ENCODE measurements at regions not wholly inside any gene's neighbourhood (a gene's known extent, or its start where the extent isn't known, plus 50 kb on each side); places are given as distances from the start of the nearest gene placed in this dataset.

DNA sequence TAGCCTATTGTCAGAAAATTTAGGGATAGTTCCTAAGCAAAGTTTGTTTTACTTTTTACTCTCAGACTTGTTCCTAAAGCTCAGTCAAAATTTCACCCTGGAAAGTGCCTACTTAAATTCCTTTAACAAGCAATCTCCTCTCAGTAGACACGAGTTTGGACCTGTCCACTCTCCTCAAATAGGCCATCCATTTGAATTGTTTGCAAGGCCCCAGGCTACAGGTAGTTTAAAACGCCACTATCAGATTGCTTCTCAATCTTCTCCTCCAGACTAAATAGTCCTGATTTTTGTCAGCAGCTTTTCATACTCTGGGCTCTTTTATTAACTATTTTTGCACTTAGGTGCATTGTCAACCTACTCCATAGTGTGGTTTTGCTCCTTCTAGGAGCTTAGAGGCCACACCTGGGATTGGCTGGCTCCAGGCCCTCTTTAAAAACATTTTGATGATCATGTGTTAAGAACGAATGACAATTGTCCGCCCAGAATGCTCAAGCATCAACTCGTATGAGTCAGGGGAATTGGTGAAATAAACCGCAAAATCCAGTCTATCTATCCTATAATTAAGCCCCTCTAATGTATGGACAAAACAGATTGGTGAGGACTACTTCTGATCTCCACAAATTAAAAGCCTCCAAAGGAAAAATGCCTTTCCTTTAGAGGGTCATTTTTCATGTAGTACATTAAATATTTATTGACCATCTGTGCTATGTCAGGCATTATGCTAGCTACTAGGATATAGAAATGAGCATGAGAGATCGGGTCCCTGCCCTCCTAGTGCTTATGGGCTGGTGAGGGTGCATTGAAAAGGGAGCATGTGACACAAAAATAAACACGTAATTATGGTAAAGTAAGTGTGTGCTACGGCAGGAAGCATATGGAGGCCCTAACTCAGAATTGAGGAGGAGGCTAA, 333.8 kb upstream of the TNP1 start:
- no peak for TF ChIP-seq EZH2phosphoT487 (IDR thresholded peaks at IDR 0.05; ENCODE audit: borderline replicate concordance, low read depth, low read length)
- TF ChIP-seq, protein P1, sequence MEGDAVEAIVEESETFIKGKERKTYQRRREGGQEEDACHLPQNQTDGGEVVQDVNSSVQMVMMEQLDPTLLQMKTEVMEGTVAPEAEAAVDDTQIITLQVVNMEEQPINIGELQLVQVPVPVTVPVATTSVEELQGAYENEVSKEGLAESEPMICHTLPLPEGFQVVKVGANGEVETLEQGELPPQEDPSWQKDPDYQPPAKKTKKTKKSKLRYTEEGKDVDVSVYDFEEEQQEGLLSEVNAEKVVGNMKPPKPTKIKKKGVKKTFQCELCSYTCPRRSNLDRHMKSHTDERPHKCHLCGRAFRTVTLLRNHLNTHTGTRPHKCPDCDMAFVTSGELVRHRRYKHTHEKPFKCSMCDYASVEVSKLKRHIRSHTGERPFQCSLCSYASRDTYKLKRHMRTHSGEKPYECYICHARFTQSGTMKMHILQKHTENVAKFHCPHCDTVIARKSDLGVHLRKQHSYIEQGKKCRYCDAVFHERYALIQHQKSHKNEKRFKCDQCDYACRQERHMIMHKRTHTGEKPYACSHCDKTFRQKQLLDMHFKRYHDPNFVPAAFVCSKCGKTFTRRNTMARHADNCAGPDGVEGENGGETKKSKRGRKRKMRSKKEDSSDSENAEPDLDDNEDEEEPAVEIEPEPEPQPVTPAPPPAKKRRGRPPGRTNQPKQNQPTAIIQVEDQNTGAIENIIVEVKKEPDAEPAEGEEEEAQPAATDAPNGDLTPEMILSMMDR (conservative IDR thresholded peaks at IDR 0.05; ENCODE audit: low read length) = no peak
- no peaks in the 10 kb centered on the region for H4K20me1 ChIP-seq (ENCODE audit: insufficient read depth, low read length)
- no peaks in the 10 kb centered on the region for H3K36me3 ChIP-seq (ENCODE audit: insufficient read depth, low read length)
- no peaks in the 10 kb centered on the region for H3K79me2 ChIP-seq (ENCODE audit: insufficient read depth, low read depth, low read length)
- no peak overlapping the region for H2AFZ ChIP-seq (ENCODE audit: low read length)
- H3K4me1 ChIP-seq (ENCODE audit: insufficient read depth, low read length, poor library complexity, severe bottlenecking) = no peaks in the 10 kb centered on the region
- H3K4me2 ChIP-seq (ENCODE audit: low read length) = no peak overlapping the region
- intact Hi-C loops (cut with micrococcal nuclease; ENCODE audit: unreplicated experiment) = no loop called here
- H3K27ac ChIP-seq (ENCODE audit: low read depth, low read length, poor library complexity, severe bottlenecking) = no peak overlapping the region
- no peaks in the 10 kb centered on the region for H3K9me2 ChIP-seq (ENCODE audit: insufficient read depth, low read length)
- ChIA-PET CTCF (ENCODE audit: unreplicated experiment) (no interaction called here), POLR2A (no interaction called here)
- H3K9me3 ChIP-seq (ENCODE audit: low read length) = no peaks in the 10 kb centered on the region
- DNase-seq (ENCODE audit: low spot score) = no peak
- no TSS peak for BruUV-seq (replicated peaks)
- H3K4me3 ChIP-seq (ENCODE audit: low read depth, low read length, poor library complexity, severe bottlenecking) = no peak overlapping the region

DNA sequence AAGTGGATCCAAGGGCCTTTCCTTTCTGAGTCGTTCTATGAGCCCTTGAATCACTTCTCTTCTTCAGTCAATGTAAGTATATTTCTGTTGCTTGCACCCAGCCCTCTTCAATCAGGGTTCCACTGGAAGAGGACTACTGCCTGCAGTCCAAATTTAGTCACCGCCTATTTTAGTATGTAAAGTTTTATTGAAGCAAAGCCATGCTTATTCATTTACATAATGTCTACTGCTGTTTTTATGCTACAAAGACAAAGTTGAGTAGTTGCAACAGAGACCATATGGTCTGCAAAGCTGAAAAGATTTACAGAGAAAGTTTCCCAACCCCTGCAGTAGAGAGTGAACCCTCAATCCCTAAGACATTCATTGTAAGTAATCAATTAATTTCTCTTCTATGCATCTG, 332.5 kb upstream of the TNP1 start:
- no peak overlapping the region for H2AFZ ChIP-seq (ENCODE audit: low read length)
- CTCF ChIA-PET (ENCODE audit: unreplicated experiment) = no interaction called here
- H3K4me3 ChIP-seq (ENCODE audit: low read depth, low read length, poor library complexity, severe bottlenecking) = no peak overlapping the region
- no peaks in the 10 kb centered on the region for H3K4me1 ChIP-seq (ENCODE audit: insufficient read depth, low read length, poor library complexity, severe bottlenecking)
- no peak overlapping the region for H3K27ac ChIP-seq (ENCODE audit: low read depth, low read length, poor library complexity, severe bottlenecking)
- POLR2A ChIA-PET = no interaction called here
- no TSS peak for BruUV-seq (replicated peaks)
- DNase-seq (ENCODE audit: low spot score) = no peak
- intact Hi-C loops (cut with micrococcal nuclease; ENCODE audit: unreplicated experiment) = no loop called here
- H3K9me3 ChIP-seq (ENCODE audit: low read length) = no peaks in the 10 kb centered on the region
- no peaks in the 10 kb centered on the region for H3K79me2 ChIP-seq (ENCODE audit: insufficient read depth, low read depth, low read length)
- H3K36me3 ChIP-seq (ENCODE audit: insufficient read depth, low read length) = no peaks in the 10 kb centered on the region
- no peak overlapping the region for H3K4me2 ChIP-seq (ENCODE audit: low read length)
- TF ChIP-seq, protein P1 (conservative IDR thresholded peaks at IDR 0.05; ENCODE audit: low read length) = no peak
- TF ChIP-seq EZH2phosphoT487 (IDR thresholded peaks at IDR 0.05; ENCODE audit: borderline replicate concordance, low read depth, low read length) = no peak
- H4K20me1 ChIP-seq (ENCODE audit: insufficient read depth, low read length) = no peaks in the 10 kb centered on the region
- H3K9me2 ChIP-seq (ENCODE audit: insufficient read depth, low read length) = no peaks in the 10 kb centered on the region

- Histone ChIP-seq H3K4me1 (ENCODE audit: insufficient read depth, low read length, poor library complexity, severe bottlenecking) (no peaks in the 10 kb centered on the region), H3K9me2 (ENCODE audit: insufficient read depth, low read length) (no peaks in the 10 kb centered on the region), H4K20me1 (ENCODE audit: insufficient read depth, low read length) (no peaks in the 10 kb centered on the region), H2AFZ (ENCODE audit: low read length) (no peak overlapping the region), H3K36me3 (ENCODE audit: insufficient read depth, low read length) (no peaks in the 10 kb centered on the region), H3K79me2 (ENCODE audit: insufficient read depth, low read depth, low read length) (no peaks in the 10 kb centered on the region), H3K4me3 (ENCODE audit: low read depth, low read length, poor library complexity, severe bottlenecking) (no peak overlapping the region), H3K9me3 (ENCODE audit: low read length) (no peaks in the 10 kb centered on the region), H3K27ac (ENCODE audit: low read depth, low read length, poor library complexity, severe bottlenecking) (no peak overlapping the region), H3K4me2 (ENCODE audit: low read length) (no peak overlapping the region)
- no TSS peak for BruUV-seq (replicated peaks)
- intact Hi-C loops (cut with micrococcal nuclease; ENCODE audit: unreplicated experiment) = no loop called here
- ChIA-PET CTCF (ENCODE audit: unreplicated experiment) (no interaction called here), POLR2A (no interaction called here)
- no peak for TF ChIP-seq EZH2phosphoT487 (IDR thresholded peaks at IDR 0.05; ENCODE audit: borderline replicate concordance, low read depth, low read length)
- TF ChIP-seq, protein P1 (conservative IDR thresholded peaks at IDR 0.05; ENCODE audit: low read length) = no peak
- DNase-seq (ENCODE audit: low spot score) = no peak
Observed at GRCh38 chr2:217189747-217190146, 329.9 kb upstream of the TNP1 start.
